Esophagus muscularis mucosa (tissue), 4 donors: ENCODE measurements at regions not wholly inside any gene's neighbourhood (a gene's known extent, or its start where the extent isn't known, plus 50 kb on each side); places are given as distances from the start of the nearest gene placed in this dataset.
A peak's percentile ranks its signal among the peaks of the same experiment; 100 is the strongest.

Source experiments
- DNase-seq: peaks from one replicate; pipeline ENCODE4 v3.0.0-alpha.2; 2017; ENCODE audit errors: extremely low spot score
- H3K27ac ChIP-seq, 4 donors: fragments of 200-600 bp; sonication (generic); replicated peaks in 1 of 4; 1 replicate in 3 of 4; 2 replicates in 1 of 4; pipeline ENCODE4 v1.5.1; 2016 to 2019; ENCODE audit warnings: mild to moderate bottlenecking in 1 of 4
- H3K27me3 ChIP-seq, 4 donors: fragments of 200-600 bp; sonication (generic); one replicate each; pipeline versions ENCODE4 v1.5.1 to v1.6.0; 2016 to 2019
- H3K36me3 ChIP-seq, 4 donors: fragments of 200-600 bp; sonication (generic); one replicate each; pipeline ENCODE4 v1.5.1; 2016 to 2019
- H3K4me1 ChIP-seq, 4 donors: fragments of 200-600 bp; sonication (generic); one replicate each; pipeline ENCODE4 v1.5.1; 2016 to 2019
- H3K4me3 ChIP-seq, 4 donors: fragments of 200-600 bp; sonication (generic); 1 replicate in 2 of 4; 2 replicates in 2 of 4; pipeline ENCODE4 v1.5.1; 2016 to 2019; ENCODE audit warnings: mild to moderate bottlenecking in 4 of 4, moderate library complexity in 1 of 4
- H3K9me3 ChIP-seq, 4 donors: fragments of 200-600 bp; sonication (generic); 1 replicate in 3 of 4; 2 replicates in 1 of 4; pipeline ENCODE4 v1.5.1; 2016 to 2019
- EP300 ChIP-seq: sonication (generic); formaldehyde crosslinking; IDR thresholded peaks from one replicate; pipeline ENCODE4 v1.6.1; 2017; ENCODE audit warnings: antibody characterized with exemption
- POLR2A ChIP-seq: fragments of 450-650 bp; IDR thresholded peaks from one replicate; pipeline ENCODE4 v1.6.1; 2017; ENCODE audit warnings: antibody characterized with exemption, moderate library complexity, mild to moderate bottlenecking, low read depth
- POLR2AphosphoS5 ChIP-seq, 2 donors: sonication (generic); formaldehyde crosslinking; IDR thresholded peaks; one replicate each; pipeline ENCODE4 v1.6.1; 2017; ENCODE audit warnings: antibody characterized with exemption in 2 of 2
- WGBS: methylation state at CpG from one replicate; pipeline ENCODE4 v1.1.5; 2018; 5-methylcytosine and 5-hydroxymethylcytosine counted together
- intact Hi-C: fragments of 100-400 bp; cut with DNase I; formaldehyde crosslinking; loops from one replicate; pipeline ENCODE4 v1.15.1; 2023
- TF ChIP-seq, protein P1 (sequence below), 3 experiments: fragments of 200-600 bp in 2 of 3; fragments of 450-650 bp in 1 of 3; sonication (generic) in 2 of 3; IDR thresholded peaks; one replicate each; pipeline ENCODE4 v1.5.1; 2017 to 2019; ENCODE audit warnings: antibody characterized with exemption in 3 of 3, mild to moderate bottlenecking in 2 of 3, moderate library complexity in 1 of 3

DNA sequence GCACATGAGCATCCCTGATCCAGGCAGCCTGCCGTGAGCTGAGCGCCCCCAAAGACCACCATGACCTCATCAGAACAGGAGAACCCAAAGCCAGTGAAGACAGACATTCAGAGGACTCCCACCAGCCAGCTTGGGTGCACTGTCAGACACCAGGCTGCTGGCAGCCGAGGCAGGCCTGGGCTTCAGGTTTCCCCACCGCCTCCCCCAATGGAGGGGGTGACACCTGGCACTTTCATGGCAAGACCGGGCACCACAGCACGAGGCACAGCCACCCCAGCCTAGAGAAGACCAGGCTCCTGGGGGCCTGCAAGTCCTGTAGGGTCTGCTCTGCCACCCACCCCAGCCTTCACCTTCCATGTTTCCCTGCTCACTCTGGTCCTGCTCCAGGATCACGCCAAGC, 140.5 kb downstream of the C16orf95 start:
- WGBS: 82% methylated on average over 5 of the region's 7 CpGs
- H3K9me3 ChIP-seq: no peaks in the 10 kb centered on the region

DNA sequence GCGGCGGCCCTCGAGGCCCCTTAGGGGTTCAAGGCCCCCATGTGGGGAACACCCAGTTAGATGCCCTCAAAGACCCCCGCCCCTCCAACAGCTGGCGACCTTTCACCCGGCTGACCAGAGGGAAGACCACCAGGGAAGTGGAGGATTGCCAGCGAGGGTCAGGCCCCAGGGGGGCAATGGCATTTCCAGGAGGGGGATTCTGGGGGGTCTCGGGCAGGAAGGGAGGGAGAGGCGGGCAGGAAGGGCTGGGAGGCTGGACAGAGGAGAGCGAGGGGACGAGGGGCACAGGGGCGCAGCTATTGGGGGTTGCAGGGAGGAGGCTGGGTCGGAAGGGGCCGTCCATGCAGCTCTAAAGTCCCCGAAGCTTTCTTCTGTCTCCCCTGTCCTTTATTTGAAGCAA, 139.5 kb downstream of the C16orf95 start:
- no peak overlapping the region for H3K4me3 ChIP-seq
- DNase-seq: no peak
- TF ChIP-seq POLR2AphosphoS5 (IDR thresholded peaks at IDR 0.05): no peak
- TF ChIP-seq EP300: no peak
- TF ChIP-seq POLR2A: no peak
- TF ChIP-seq, protein P1, sequence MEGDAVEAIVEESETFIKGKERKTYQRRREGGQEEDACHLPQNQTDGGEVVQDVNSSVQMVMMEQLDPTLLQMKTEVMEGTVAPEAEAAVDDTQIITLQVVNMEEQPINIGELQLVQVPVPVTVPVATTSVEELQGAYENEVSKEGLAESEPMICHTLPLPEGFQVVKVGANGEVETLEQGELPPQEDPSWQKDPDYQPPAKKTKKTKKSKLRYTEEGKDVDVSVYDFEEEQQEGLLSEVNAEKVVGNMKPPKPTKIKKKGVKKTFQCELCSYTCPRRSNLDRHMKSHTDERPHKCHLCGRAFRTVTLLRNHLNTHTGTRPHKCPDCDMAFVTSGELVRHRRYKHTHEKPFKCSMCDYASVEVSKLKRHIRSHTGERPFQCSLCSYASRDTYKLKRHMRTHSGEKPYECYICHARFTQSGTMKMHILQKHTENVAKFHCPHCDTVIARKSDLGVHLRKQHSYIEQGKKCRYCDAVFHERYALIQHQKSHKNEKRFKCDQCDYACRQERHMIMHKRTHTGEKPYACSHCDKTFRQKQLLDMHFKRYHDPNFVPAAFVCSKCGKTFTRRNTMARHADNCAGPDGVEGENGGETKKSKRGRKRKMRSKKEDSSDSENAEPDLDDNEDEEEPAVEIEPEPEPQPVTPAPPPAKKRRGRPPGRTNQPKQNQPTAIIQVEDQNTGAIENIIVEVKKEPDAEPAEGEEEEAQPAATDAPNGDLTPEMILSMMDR (IDR thresholded peaks at IDR 0.05): no peak
- peaks cover 4 to 19% (median 12%) of the 10 kb centered on the region in 4 donors for H3K4me1 ChIP-seq
- no peaks in the 10 kb centered on the region for H3K9me3 ChIP-seq
- no peaks in the 10 kb centered on the region for H3K36me3 ChIP-seq
- H3K27me3 ChIP-seq: peaks cover 0 to 42% (median 2%) of the 10 kb centered on the region in 4 donors
- WGBS: 54% methylated on average over 13 of the region's 15 CpGs
- intact Hi-C loops: no loop called here
- H3K27ac ChIP-seq: no peak overlapping the region

More for the DNA sequence above, 140.5 kb downstream of the C16orf95 start:
- peaks cover 4 to 19% (median 12%) of the 10 kb centered on the region in 4 donors for H3K4me1 ChIP-seq
- intact Hi-C loops: no loop called here
- H3K4me3 ChIP-seq: no peak overlapping the region
- no peak for TF ChIP-seq EP300
- no peak for TF ChIP-seq POLR2AphosphoS5 (IDR thresholded peaks at IDR 0.05)
- TF ChIP-seq, protein P1 (IDR thresholded peaks at IDR 0.05): no peak
- no peak for TF ChIP-seq POLR2A
- H3K36me3 ChIP-seq: no peaks in the 10 kb centered on the region
- no peak for DNase-seq
- no peak overlapping the region for H3K27ac ChIP-seq
- H3K27me3 ChIP-seq: peaks cover 0 to 42% (median 2%) of the 10 kb centered on the region in 4 donors

DNA sequence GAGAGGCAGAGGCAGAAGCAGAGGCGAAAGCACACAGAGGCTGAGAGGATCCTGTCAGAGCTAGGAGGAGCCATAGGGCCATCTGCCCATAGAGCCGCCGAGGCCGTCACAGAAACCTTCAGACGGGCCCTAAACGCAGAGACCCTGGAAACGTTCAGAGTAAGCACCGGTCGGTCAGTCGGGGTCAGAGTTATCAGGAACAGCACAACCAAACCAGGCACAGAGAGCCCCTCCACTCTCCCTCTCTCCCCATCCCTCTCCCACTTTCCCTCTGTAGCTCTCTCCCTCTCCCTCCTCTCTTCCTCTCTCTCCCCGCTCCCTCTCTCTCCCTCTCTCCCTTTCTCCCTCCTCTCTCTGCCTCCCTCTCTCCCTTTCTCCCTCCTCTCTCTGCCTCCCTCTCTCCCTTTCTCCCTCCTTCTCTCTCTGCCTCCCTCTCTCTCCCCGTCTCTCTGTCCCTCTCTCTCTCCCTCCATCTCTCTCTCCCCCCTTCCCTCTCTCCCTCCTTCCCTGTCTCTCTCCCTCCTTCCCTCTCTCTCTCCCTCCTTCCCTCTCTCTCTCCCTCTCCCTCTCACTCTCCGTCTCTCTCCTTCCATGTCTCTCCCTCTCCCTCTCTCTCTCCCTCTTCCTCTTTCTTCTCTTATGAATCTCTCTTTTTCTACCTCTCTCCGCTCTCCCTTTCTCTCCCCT, 138.9 kb downstream of the C16orf95 start:
- Histone ChIP-seq H3K4me1 (peaks cover 4 to 19% (median 12%) of the 10 kb centered on the region in 4 donors), H3K4me3 (no peak overlapping the region), H3K36me3 (no peaks in the 10 kb centered on the region), H3K9me3 (no peaks in the 10 kb centered on the region), H3K27me3 (peaks cover 0 to 42% (median 2%) of the 10 kb centered on the region in 4 donors), H3K27ac (no peak overlapping the region)
- no peak for DNase-seq
- WGBS: 40% methylated on average over 14 of the region's 14 CpGs
- intact Hi-C loops: no loop called here
- TF ChIP-seq POLR2AphosphoS5 (IDR thresholded peaks at IDR 0.05) (no peak), POLR2A (no peak), EP300 (no peak)
- TF ChIP-seq, protein P1 (IDR thresholded peaks at IDR 0.05): no peak

DNA sequence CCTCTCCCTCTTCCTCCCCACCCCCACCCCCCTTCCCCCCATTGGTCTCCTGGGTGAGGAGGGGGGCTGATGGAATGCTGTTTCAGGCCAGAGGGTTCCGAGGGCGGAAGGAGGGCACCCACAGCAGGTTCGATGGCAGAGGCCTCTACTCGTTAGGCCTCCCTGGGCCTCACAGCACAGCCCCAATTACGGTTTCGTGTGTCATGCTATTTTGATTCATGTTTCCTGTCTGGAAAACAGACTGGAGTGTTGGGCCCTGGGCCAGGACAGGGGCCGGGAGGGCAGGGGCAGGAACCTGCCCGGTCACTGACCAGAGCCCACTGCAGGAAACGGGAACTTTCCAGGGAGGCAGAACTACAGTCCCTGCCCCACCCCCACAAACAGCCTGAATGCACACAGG, 138.2 kb downstream of the C16orf95 start:
- no peaks in the 10 kb centered on the region for H3K9me3 ChIP-seq
- intact Hi-C loops: no loop called here
- peaks cover 0 to 45% (median 2%) of the 10 kb centered on the region in 4 donors for H3K27me3 ChIP-seq
- TF ChIP-seq POLR2A (no peak), POLR2AphosphoS5 (IDR thresholded peaks at IDR 0.05) (peak in 1 of 2 donors; percentile 40)
- H3K27ac ChIP-seq: no peak overlapping the region
- no peaks in the 10 kb centered on the region for H3K36me3 ChIP-seq
- no peak overlapping the region for H3K4me3 ChIP-seq
- WGBS: 53% methylated on average over 8 of the region's 9 CpGs
- DNase-seq: no peak
- H3K4me1 ChIP-seq: peaks cover 4 to 19% (median 12%) of the 10 kb centered on the region in 4 donors

DNA sequence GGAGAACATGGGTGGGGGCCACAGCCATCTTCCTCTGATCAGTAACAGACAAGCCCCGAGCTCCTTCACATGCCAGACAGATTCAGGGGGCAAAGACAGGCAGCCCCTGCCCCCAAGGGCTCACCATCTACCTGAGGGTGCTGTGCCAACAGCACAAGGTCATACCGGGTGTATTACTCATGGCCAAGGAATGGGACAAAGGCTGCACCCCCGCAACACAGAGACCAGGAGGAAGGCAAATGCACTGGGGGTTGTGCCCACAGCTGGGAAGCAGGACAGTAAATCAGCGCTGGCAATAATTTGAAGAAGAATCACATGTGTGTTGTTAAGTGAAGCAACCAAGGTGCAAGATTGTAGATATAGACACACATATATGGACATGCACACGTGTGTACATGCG, 137.1 kb downstream of the C16orf95 start:
- Histone ChIP-seq H3K36me3 (no peaks in the 10 kb centered on the region), H3K4me3 (no peak overlapping the region), H3K9me3 (no peaks in the 10 kb centered on the region), H3K27ac (no peak overlapping the region), H3K4me1 (peaks cover 4 to 19% (median 12%) of the 10 kb centered on the region in 4 donors), H3K27me3 (peaks cover 0 to 47% (median 2%) of the 10 kb centered on the region in 4 donors)
- intact Hi-C loops: no loop called here
- 91% methylated on average over 6 of the region's 6 CpGs for WGBS
- TF ChIP-seq, protein P1 (IDR thresholded peaks at IDR 0.05): no peak
- TF ChIP-seq EP300 (no peak), POLR2AphosphoS5 (IDR thresholded peaks at IDR 0.05) (no peak), POLR2A (no peak)
- no peak for DNase-seq
